GM13977 (cell line): ENCODE measurements at regions not wholly inside any gene's neighbourhood (a gene's known extent, or its start where the extent isn't known, plus 50 kb on each side); places are given as distances from the start of the nearest gene placed in this dataset.
"Not testable (repeated sequence)": the region's sequence is repeated elsewhere in the genome, so short reads cannot be mapped to it uniquely, and the experiment has no call there.

Experiments used
- DNase-seq: peaks from one replicate; pipeline ENCODE4 v3.0.0; 2012; ENCODE audit warnings: low spot score
- in situ Hi-C: fragments of 300-500 bp; cut with MboI; formaldehyde crosslinking; loops from one replicate; pipeline ENCODE4 v1.12.0; 2022; ENCODE audit warnings: low sequenced_read_pairs, low pct_unique_long_range_greater_than_20kb, mixed read lengths, inconsistent platforms; ENCODE audit not compliant: unreplicated experiment
- TF ChIP-seq, protein P1 (sequence below): IDR thresholded peaks from 2 replicates; pipeline ENCODE4 v1.5.1; 2012; ENCODE audit warnings: mild to moderate bottlenecking, control low read depth; ENCODE audit not compliant: insufficient read depth; ENCODE audit errors: extremely low read depth, missing control alignments

DNA sequence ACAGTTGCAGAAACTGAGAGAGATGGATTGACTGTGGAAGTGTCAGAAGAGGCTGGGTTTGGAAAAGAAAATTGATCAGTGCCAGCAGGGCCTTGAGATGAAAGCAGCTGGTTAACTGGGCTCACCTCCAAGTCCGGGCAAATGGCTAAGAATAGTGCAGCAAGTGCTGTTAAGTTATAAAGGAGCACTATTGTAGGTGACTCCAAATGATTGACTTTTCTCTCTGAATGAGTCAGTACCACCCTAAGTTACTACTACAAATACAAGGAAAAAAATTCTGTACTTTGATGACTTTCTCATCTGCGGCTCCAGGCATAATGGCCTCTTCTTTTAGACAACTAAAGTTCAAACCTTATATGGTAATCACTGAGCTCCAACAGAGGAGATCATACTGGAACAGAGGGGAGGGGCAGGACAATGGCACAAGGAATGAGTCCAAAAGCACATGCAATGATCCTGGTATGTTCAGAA, 733.4 kb upstream of the INTU start:
- no peak for DNase-seq

DNA sequence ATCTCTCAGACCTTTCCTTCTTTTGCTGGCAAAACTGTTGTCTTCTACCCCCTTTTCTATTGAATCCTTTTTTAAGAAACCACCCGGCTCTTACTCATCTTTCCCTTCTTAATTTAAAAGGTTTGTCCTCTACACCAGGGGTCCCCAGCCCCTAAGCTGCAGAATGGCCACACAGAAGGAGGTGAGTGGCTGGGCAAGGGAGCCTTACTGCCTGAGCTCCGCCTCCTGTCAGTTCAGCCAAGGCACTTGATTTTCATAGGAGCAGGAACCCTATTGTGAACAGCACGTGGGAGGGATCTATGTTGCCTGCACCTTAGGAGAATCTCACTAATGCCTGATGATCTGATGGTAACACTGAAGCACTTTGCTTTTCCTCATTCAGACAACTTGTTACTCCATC, 726.3 kb upstream of the INTU start:
- TF ChIP-seq, protein P1, sequence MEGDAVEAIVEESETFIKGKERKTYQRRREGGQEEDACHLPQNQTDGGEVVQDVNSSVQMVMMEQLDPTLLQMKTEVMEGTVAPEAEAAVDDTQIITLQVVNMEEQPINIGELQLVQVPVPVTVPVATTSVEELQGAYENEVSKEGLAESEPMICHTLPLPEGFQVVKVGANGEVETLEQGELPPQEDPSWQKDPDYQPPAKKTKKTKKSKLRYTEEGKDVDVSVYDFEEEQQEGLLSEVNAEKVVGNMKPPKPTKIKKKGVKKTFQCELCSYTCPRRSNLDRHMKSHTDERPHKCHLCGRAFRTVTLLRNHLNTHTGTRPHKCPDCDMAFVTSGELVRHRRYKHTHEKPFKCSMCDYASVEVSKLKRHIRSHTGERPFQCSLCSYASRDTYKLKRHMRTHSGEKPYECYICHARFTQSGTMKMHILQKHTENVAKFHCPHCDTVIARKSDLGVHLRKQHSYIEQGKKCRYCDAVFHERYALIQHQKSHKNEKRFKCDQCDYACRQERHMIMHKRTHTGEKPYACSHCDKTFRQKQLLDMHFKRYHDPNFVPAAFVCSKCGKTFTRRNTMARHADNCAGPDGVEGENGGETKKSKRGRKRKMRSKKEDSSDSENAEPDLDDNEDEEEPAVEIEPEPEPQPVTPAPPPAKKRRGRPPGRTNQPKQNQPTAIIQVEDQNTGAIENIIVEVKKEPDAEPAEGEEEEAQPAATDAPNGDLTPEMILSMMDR, result no peak
- DNase-seq, result no peak
- in situ Hi-C loops, result no loop called here

More for the DNA sequence above, 733.4 kb upstream of the INTU start:
- TF ChIP-seq, protein P1, result no peak
- in situ Hi-C loops, result no loop called here

DNA sequence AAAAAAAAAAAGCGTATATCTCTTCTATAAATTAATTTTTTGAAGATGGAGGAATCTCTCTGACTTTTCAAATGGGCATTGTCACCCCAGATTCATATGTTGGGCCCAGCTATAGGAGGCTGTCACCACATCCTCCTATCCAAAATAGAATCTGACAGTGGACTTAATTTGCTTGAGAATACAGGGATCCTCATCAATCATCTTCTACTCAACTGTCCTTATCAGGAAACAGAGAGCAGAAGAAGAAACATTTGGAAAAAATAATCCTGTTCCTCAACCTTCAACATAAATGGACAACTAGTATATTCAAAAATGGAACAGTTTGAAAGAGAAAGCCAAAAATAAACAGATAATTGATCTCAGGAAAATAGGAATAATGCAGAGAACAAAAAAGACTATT, 725.4 kb upstream of the INTU start:
- no peak for DNase-seq
- TF ChIP-seq, protein P1, result no peak
- in situ Hi-C loops, result no loop called here

DNA sequence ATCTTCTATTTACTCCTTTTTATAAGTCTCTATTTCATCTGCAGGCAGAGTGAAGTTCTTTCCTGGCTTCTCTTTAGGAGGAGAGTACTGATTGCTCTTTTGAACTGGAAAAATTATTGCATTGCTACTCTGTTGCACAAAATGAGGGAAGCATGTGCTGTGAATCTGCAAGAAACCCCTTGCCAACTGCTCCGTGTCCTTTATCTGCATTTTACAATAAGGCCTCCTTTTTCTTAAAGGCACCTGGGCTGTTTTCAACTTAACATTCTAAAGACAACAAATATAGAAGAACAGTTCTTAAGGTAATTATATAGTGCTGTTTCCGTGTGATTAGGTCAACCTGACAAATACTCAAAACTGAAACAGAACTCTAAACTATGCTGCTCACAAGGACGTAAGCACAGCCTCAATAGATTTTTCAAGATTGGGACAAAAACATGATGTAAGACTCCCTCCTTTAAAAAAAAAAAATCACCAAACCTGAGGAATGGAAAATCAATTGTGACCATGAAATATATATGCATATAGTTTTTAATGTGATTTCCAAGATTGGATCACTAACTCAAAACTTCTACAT, 716.6 kb upstream of the INTU start:
- DNase-seq, result no peak
- in situ Hi-C loops, result no loop called here
- TF ChIP-seq, protein P1, result no peak

DNA sequence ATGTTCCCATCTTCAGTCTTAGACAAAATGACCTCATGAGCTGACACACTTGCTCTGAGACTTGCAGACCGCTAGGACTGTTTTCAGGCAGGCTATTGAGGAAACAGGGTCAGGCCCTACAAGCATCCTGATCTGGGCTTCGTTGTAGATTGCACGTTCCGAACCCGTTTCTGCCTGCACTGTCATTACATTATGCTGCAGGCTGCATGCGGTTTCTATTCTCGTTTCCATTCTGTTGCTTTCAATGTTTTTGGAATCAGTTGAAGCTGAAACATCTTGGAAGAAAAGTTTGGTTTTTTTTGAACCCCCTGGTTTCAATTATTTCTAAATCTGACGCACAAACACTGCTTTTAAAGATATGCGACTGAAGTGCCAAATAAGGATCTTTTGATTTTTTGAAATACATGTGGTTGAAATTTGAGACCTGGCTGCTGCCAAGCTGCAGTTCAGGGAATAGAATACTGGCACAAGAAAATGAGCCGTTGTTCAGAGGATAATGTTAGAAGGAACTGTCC, 716.1 kb upstream of the INTU start:
- TF ChIP-seq, protein P1, result no peak
- DNase-seq, result no peak
- in situ Hi-C loops, result no loop called here

DNA sequence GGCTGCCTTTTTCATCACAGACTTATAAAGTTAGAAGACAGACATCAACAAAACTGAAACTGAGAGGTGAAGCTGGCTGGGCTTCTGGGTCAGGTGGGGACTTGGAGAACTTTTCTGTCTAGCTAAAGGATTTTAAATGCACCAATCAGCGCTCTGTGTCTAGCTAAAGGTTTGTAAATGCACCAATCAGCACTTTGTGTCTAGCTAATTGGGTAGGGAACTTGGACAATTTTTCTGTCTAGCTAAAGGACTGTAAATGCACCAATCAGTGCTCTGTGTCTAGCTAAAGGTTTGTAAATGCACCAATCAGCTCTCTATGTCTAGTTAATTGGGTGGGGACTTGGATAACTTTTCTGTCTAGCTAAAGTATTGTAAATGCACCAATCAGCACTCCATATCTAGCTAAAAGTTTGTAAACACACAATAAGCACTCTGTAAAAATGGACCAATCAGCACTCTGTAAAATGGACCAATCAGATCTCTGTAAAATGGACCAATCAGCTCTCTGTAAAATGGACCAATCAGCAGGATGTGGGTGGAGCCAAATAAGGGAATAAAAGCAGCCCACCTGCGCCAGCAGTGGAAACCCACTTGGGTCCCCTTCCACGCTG, 710.3 kb upstream of the INTU start:
- DNase-seq, in situ Hi-C loops: not testable (repeated sequence)

DNA sequence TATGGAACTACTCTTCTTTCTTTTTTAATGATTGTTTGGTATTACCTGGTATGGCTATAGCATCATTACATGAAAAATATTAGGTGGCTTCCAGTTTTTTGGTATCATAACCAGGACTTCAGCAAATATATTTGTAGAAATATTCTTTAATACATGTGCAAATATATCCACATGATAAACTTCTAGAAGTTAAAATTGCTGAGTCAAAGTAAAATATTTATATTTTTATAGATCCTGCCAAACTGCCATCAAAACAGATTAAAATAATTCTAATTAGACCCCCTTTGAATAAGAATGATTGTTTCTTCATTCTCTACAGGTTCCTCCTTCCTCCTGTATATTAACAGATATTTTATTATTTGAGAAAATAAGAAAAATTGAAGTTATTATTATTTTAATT, 708.5 kb upstream of the INTU start:
- DNase-seq, result no peak
- in situ Hi-C loops, result no loop called here
- TF ChIP-seq, protein P1, result no peak

DNA sequence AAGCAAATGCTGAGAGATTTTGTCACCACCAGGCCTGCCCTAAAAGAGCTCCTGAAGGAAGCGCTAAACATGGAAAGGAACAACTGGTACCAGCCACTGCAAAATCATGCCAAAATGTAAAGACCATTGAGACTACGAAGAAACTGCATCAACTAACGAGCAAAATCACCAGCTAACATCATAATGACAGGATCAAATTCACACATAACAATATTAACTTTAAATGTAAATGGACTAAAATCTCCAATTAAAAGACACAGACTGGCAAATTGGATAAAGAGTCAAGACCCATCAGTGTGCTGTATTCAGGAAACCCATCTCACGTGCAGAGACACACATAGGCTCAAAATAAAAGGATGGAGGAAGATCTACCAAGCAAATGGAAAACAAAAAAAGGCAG, 702.7 kb upstream of the INTU start:
- DNase-seq, in situ Hi-C loops: not testable (repeated sequence)
